ENCODE measurements at regions not wholly inside any gene's neighbourhood (a gene's known extent, or its start where the extent isn't known, plus 50 kb on each side); places are given as distances from the start of the nearest gene placed in this dataset.

GRCh38 chr12:31217356-31218130 lies 108.4 kb downstream of the SINHCAF start:
- 68 to 74% methylated on average over 19 of the region's 19 CpGs for WGBS, 2 donors
- H3K27ac ChIP-seq (ENCODE audit: low read depth in 1 of 2, low read length in 1 of 2): no peak overlapping the region
- no peaks in the 10 kb centered on the region for H3K9me3 ChIP-seq (ENCODE audit: control insufficient read depth in 4 of 4, insufficient read depth in 3 of 4, low read length in 3 of 4)
- no peak overlapping the region for H3K9ac ChIP-seq (ENCODE audit: insufficient read depth in 1 of 2, low read length in 2 of 2)
- no peak for TF ChIP-seq CTCF (IDR thresholded peaks at IDR 0.05; ENCODE audit: control extremely low read depth, extremely low read depth)
- no peaks in the 10 kb centered on the region for H3K4me1 ChIP-seq (ENCODE audit: control insufficient read depth in 5 of 5, insufficient read depth in 5 of 5, low read length in 5 of 5)
- DNase-seq: no peak
- H3K27me3 ChIP-seq (ENCODE audit: control insufficient read depth in 3 of 3, insufficient read depth in 3 of 3, low read length in 2 of 3): no peaks in the 10 kb centered on the region
- H3K36me3 ChIP-seq (ENCODE audit: control insufficient read depth in 4 of 4, insufficient read depth in 4 of 4, low read length in 4 of 4): no peaks in the 10 kb centered on the region
- H3K4me3 ChIP-seq: no peak overlapping the region
- no peak for ATAC-seq (ENCODE audit: insufficient read depth, low FRiP score)

GRCh38 chr12:31218203-31219025 lies 107.5 kb downstream of the SINHCAF start:
- no peak for TF ChIP-seq CTCF (IDR thresholded peaks at IDR 0.05; ENCODE audit: control extremely low read depth, extremely low read depth)
- no peaks in the 10 kb centered on the region for H3K4me1 ChIP-seq (ENCODE audit: control insufficient read depth in 5 of 5, insufficient read depth in 5 of 5, low read length in 5 of 5)
- H3K4me3 ChIP-seq: no peak overlapping the region
- WGBS, 2 donors: 64 to 70% methylated on average over 9 of the region's 9 CpGs
- DNase-seq: no peak
- no peaks in the 10 kb centered on the region for H3K36me3 ChIP-seq (ENCODE audit: control insufficient read depth in 4 of 4, insufficient read depth in 4 of 4, low read length in 4 of 4)
- no peaks in the 10 kb centered on the region for H3K9me3 ChIP-seq (ENCODE audit: control insufficient read depth in 4 of 4, insufficient read depth in 3 of 4, low read length in 3 of 4)
- ATAC-seq (ENCODE audit: insufficient read depth, low FRiP score): no peak
- no peak overlapping the region for H3K9ac ChIP-seq (ENCODE audit: insufficient read depth in 1 of 2, low read length in 2 of 2)
- no peak overlapping the region for H3K27ac ChIP-seq (ENCODE audit: low read depth in 1 of 2, low read length in 1 of 2)
- no peaks in the 10 kb centered on the region for H3K27me3 ChIP-seq (ENCODE audit: control insufficient read depth in 3 of 3, insufficient read depth in 3 of 3, low read length in 2 of 3)

- DNase-seq (no peak), ATAC-seq (ENCODE audit: insufficient read depth, low FRiP score) (no peak)
- no peak for TF ChIP-seq CTCF (IDR thresholded peaks at IDR 0.05; ENCODE audit: control extremely low read depth, extremely low read depth)
- H3K36me3 ChIP-seq (ENCODE audit: control insufficient read depth in 4 of 4, insufficient read depth in 4 of 4, low read length in 4 of 4): no peaks in the 10 kb centered on the region
- no peaks in the 10 kb centered on the region for H3K27me3 ChIP-seq (ENCODE audit: control insufficient read depth in 3 of 3, insufficient read depth in 3 of 3, low read length in 2 of 3)
- H3K4me1 ChIP-seq (ENCODE audit: control insufficient read depth in 5 of 5, insufficient read depth in 5 of 5, low read length in 5 of 5): no peaks in the 10 kb centered on the region
- no peak overlapping the region for H3K27ac ChIP-seq (ENCODE audit: low read depth in 1 of 2, low read length in 1 of 2)
- H3K9ac ChIP-seq (ENCODE audit: insufficient read depth in 1 of 2, low read length in 2 of 2): no peak overlapping the region
- WGBS, 2 donors: 90 to 94% methylated on average over 9 of the region's 9 CpGs
- H3K4me3 ChIP-seq: no peak overlapping the region
- H3K9me3 ChIP-seq (ENCODE audit: control insufficient read depth in 4 of 4, insufficient read depth in 3 of 4, low read length in 3 of 4): no peaks in the 10 kb centered on the region
Measured at GRCh38 chr12:31219521-31219920, 106.4 kb downstream of the SINHCAF start.

Data from lung (tissue), 11 donors.